ENCODE measurements at regions not wholly inside any gene's neighbourhood (a gene's known extent, or its start where the extent isn't known, plus 50 kb on each side); places are given as distances from the start of the nearest gene placed in this dataset.

DNA sequence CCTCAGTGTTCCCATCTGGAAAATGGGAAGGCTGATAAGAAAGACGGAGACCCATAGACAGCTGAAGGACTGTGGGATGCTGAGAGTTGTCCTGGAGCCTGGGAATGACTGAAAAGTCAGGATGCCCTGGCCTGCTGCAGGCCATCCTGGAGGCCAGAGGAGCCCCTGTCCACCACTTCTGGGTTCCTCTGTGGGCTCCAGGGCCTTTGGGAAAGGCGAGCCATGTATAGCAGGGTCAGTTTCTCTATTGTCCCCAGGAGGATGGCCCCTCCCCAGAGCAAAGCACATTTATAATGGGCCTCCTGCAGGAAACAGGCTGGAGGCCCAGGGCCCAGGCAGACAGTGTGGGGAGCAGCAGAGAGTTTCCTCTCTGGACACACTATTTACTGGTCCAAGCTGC lies 471.4 kb upstream of the MGMT start:
- POLR2A ChIA-PET = no interaction called here
- H3K9me3 ChIP-seq = no peaks in the 10 kb centered on the region
- CTCF ChIA-PET = no interaction called here
- H3K9me2 ChIP-seq = no peaks in the 10 kb centered on the region
- TF ChIP-seq TEAD4 (IDR thresholded peaks at IDR 0.05; ENCODE audit: borderline replicate concordance, insufficient read depth) = no peak
- TF ChIP-seq MEF2A (IDR thresholded peaks at IDR 0.05; ENCODE audit: borderline replicate concordance, low read depth) = no peak
- no peak for TF ChIP-seq PBX3 (IDR thresholded peaks at IDR 0.05)
- no peak for TF ChIP-seq RFX5 (IDR thresholded peaks at IDR 0.05; ENCODE audit: low read length)
- no peak for TF ChIP-seq FOSL2 (IDR thresholded peaks at IDR 0.05; ENCODE audit: borderline replicate concordance, low read depth)
- TF ChIP-seq MAX (IDR thresholded peaks at IDR 0.05; ENCODE audit: low read depth) = no peak
- H3K4me3 ChIP-seq (ENCODE audit: low read depth in 2 of 2, low read length in 1 of 2) = no peak overlapping the region
- no peak overlapping the region for H3K9ac ChIP-seq
- H3F3A ChIP-seq (replicated peaks; ENCODE audit: insufficient read depth) = no peaks in the 10 kb centered on the region
- no peak overlapping the region for H3K4me2 ChIP-seq
- WGBS (ENCODE audit: low lambda C conversion rate) = 9% methylated on average over 1 of the region's 2 CpGs
- H2AFZ ChIP-seq (ENCODE audit: low read depth) = no peak overlapping the region
- H3K27ac ChIP-seq (ENCODE audit: low read depth in 2 of 2, low read length in 1 of 2) = no peak overlapping the region
- no peaks in the 10 kb centered on the region for H3K27me3 ChIP-seq (ENCODE audit: insufficient read depth)
- H3K4me1 ChIP-seq (ENCODE audit: control insufficient read depth in 1 of 2, insufficient read depth in 2 of 2, low read depth in 1 of 2, low read length in 1 of 2) = no peaks in the 10 kb centered on the region
- no peaks in the 10 kb centered on the region for H4K20me1 ChIP-seq (ENCODE audit: insufficient read depth)
- no peaks in the 10 kb centered on the region for H3K36me3 ChIP-seq (replicated peaks in 1 of 2; ENCODE audit: control insufficient read depth in 1 of 2, insufficient read depth in 2 of 2, low read length in 1 of 2)
- DNase-seq = no peak
- no peaks in the 10 kb centered on the region for H3K79me2 ChIP-seq (ENCODE audit: insufficient read depth)

DNA sequence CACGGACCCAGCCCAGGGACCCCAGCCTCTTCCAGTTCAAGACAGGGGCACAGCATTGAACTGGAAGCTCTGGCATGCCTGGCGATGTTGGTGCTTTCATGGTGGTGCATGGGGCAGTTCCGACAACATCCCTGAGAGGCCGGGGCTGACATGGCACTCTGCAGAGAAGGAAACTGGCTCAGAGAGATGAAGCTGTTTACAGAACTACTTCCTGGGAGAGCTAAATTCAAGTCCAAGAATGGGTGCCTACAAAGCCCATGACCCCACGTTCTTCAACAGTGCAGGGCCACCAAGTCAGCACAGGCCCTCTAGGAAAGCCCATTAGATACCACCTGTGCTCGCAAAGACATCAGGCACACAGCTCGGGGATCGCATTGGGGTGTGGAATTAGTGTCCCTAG lies 470.9 kb upstream of the MGMT start:
- Histone ChIP-seq H3K9me2 (no peaks in the 10 kb centered on the region), H3K9me3 (no peaks in the 10 kb centered on the region), H4K20me1 (ENCODE audit: insufficient read depth) (no peaks in the 10 kb centered on the region), H3K27me3 (ENCODE audit: insufficient read depth) (no peaks in the 10 kb centered on the region), H3K9ac (no peak overlapping the region), H3K4me1 (ENCODE audit: control insufficient read depth in 1 of 2, insufficient read depth in 2 of 2, low read depth in 1 of 2, low read length in 1 of 2) (no peaks in the 10 kb centered on the region), H3K36me3 (replicated peaks in 1 of 2; ENCODE audit: control insufficient read depth in 1 of 2, insufficient read depth in 2 of 2, low read length in 1 of 2) (no peaks in the 10 kb centered on the region), H2AFZ (ENCODE audit: low read depth) (no peak overlapping the region), H3F3A (replicated peaks; ENCODE audit: insufficient read depth) (no peaks in the 10 kb centered on the region), H3K4me2 (no peak overlapping the region), H3K4me3 (ENCODE audit: low read depth in 2 of 2, low read length in 1 of 2) (no peak overlapping the region), H3K27ac (ENCODE audit: low read depth in 2 of 2, low read length in 1 of 2) (no peak overlapping the region), H3K79me2 (ENCODE audit: insufficient read depth) (no peaks in the 10 kb centered on the region)
- ChIA-PET POLR2A (no interaction called here), CTCF (no interaction called here)
- 20% methylated on average over 4 of the region's 8 CpGs for WGBS (ENCODE audit: low lambda C conversion rate)
- no peak for DNase-seq
- no peak for TF ChIP-seq TEAD4 (IDR thresholded peaks at IDR 0.05; ENCODE audit: borderline replicate concordance, insufficient read depth)
- TF ChIP-seq CTCF (IDR thresholded peaks at IDR 0.05) = no peak
- no peak for TF ChIP-seq GATA2 (CRISPR knock-in tag; IDR thresholded peaks at IDR 0.05)
- TF ChIP-seq RAD21 (IDR thresholded peaks at IDR 0.05; ENCODE audit: low read length) = no peak
- TF ChIP-seq, protein P1, sequence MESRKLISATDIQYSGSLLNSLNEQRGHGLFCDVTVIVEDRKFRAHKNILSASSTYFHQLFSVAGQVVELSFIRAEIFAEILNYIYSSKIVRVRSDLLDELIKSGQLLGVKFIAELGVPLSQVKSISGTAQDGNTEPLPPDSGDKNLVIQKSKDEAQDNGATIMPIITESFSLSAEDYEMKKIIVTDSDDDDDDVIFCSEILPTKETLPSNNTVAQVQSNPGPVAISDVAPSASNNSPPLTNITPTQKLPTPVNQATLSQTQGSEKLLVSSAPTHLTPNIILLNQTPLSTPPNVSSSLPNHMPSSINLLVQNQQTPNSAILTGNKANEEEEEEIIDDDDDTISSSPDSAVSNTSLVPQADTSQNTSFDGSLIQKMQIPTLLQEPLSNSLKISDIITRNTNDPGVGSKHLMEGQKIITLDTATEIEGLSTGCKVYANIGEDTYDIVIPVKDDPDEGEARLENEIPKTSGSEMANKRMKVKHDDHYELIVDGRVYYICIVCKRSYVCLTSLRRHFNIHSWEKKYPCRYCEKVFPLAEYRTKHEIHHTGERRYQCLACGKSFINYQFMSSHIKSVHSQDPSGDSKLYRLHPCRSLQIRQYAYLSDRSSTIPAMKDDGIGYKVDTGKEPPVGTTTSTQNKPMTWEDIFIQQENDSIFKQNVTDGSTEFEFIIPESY (IDR thresholded peaks at IDR 0.05; ENCODE audit: borderline replicate concordance, low read depth) = no peak
- TF ChIP-seq FOXM1 (IDR thresholded peaks at IDR 0.05; ENCODE audit: low read depth) = no peak
- no peak for TF ChIP-seq RXRA (IDR thresholded peaks at IDR 0.05; ENCODE audit: borderline replicate concordance, low read depth)
- no peak for TF ChIP-seq TCF12 (IDR thresholded peaks at IDR 0.05)
- no peak for TF ChIP-seq SMC3 (IDR thresholded peaks at IDR 0.05; ENCODE audit: low read depth, low read length)
- TF ChIP-seq CHD2 (IDR thresholded peaks at IDR 0.05; ENCODE audit: low read length, partially characterized antibody) = no peak
- TF ChIP-seq TAF1 (IDR thresholded peaks at IDR 0.05; ENCODE audit: borderline replicate concordance, low read depth, low read length) = no peak
- no peak for TF ChIP-seq POLR2AphosphoS5 (IDR thresholded peaks at IDR 0.05; ENCODE audit: low read depth, low read length)
- TF ChIP-seq REST (IDR thresholded peaks at IDR 0.05; ENCODE audit: low read depth, low read length) = no peak
- TF ChIP-seq MEF2A (IDR thresholded peaks at IDR 0.05; ENCODE audit: borderline replicate concordance, low read depth) = no peak
- no peak for TF ChIP-seq GABPA (IDR thresholded peaks at IDR 0.05; ENCODE audit: low read depth)
- TF ChIP-seq SIN3A (IDR thresholded peaks at IDR 0.05; ENCODE audit: borderline replicate concordance, low read depth, low read length) = no peak
- no peak for TF ChIP-seq EZH2phosphoT487 (IDR thresholded peaks at IDR 0.05; ENCODE audit: borderline replicate concordance, low read depth)
